IMR-90 (cell line): ENCODE measurements at regions not wholly inside any gene's neighbourhood (a gene's known extent, or its start where the extent isn't known, plus 50 kb on each side); places are given as distances from the start of the nearest gene placed in this dataset.

Source experiments
- ATAC-seq: fragments of 200-7000 bp; cut with Tn5 transposase; 2 replicates; pipeline ENCODE4 v1.9.1; 2020; ENCODE audit warnings: low read depth, mild to moderate bottlenecking, moderate library complexity
- BruUV-seq: library from RNA; stranded (reverse); fragments of 400-500 nt; replicated peaks from 2 replicates; lab custom pipeline; 2021; lab: Mats Ljungman, UMichigan
- CTCF ChIA-PET: fragments of 300-600 bp; formaldehyde crosslinking; extraction: SDS; loops from one replicate; lab custom pipeline; 2021; ENCODE audit warnings: antibody characterized with exemption; lab: Yijun Ruan, JAX
- POLR2A ChIA-PET: fragments of 300-600 bp; sonication (Branson Sonifier 250); formaldehyde crosslinking; loops from one replicate; lab custom pipeline; 2022; ENCODE audit warnings: antibody characterized with exemption; ENCODE audit not compliant: unreplicated experiment; lab: Charles Lee
- DNase-seq: peaks from one replicate; pipeline ENCODE4 v3.0.0; 2013
- H2AFZ ChIP-seq: replicated peaks from 2 replicates; pipeline ENCODE3; 2013; ENCODE audit warnings: low read length, mild to moderate bottlenecking; ENCODE audit not compliant: poor library complexity
- H2AK5ac ChIP-seq: 2 replicates; pipeline ENCODE4 v1.6.1; 2013; ENCODE audit warnings: low read depth, low read length, inconsistent platforms
- H2AK9ac ChIP-seq: replicated peaks from 2 replicates; pipeline ENCODE3; 2013; ENCODE audit warnings: mild to moderate bottlenecking, low read depth, low read length, moderate library complexity; ENCODE audit not compliant: poor library complexity
- H2BK120ac ChIP-seq: 2 replicates; pipeline ENCODE4 v1.6.1; 2013; ENCODE audit warnings: low read depth, low read length, inconsistent platforms
- H2BK15ac ChIP-seq: 3 replicates; pipeline ENCODE4 v1.6.1; 2013; ENCODE audit warnings: low read depth, low read length, inconsistent platforms
- H2BK20ac ChIP-seq: 2 replicates; pipeline ENCODE4 v1.6.1; 2013; ENCODE audit warnings: low read depth, mild to moderate bottlenecking, inconsistent platforms, low read length, moderate library complexity
- H2BK5ac ChIP-seq: 2 replicates; pipeline ENCODE4 v1.6.1; 2013; ENCODE audit warnings: mild to moderate bottlenecking, low read depth, low read length, inconsistent platforms; ENCODE audit not compliant: poor library complexity, severe bottlenecking
- H3K14ac ChIP-seq: replicated peaks from 2 replicates; pipeline ENCODE4 v1.6.1; 2013; ENCODE audit warnings: low read depth, low read length, inconsistent platforms
- H3K18ac ChIP-seq: 2 replicates; pipeline ENCODE4 v1.6.1; 2013; ENCODE audit warnings: low read depth, low read length, control low read depth
- H3K23ac ChIP-seq: 2 replicates; pipeline ENCODE4 v1.6.1; 2013; ENCODE audit warnings: low read depth, low read length, inconsistent platforms
- H3K27ac ChIP-seq: 2 replicates; pipeline ENCODE4 v1.5.1; 2013; ENCODE audit warnings: mild to moderate bottlenecking, control low read depth, low read length; ENCODE audit not compliant: insufficient read depth
- H3K27me3 ChIP-seq: 2 replicates; pipeline ENCODE4 v1.6.1; 2013; ENCODE audit warnings: low read length; ENCODE audit not compliant: control insufficient read depth, insufficient read depth
- H3K36me3 ChIP-seq: 2 replicates; pipeline ENCODE4 v1.6.1; 2013; ENCODE audit warnings: low read length, mixed read lengths; ENCODE audit not compliant: control insufficient read depth, insufficient read depth
- H3K4ac ChIP-seq: 2 replicates; pipeline ENCODE4 v1.6.1; 2013; ENCODE audit warnings: low read depth, low read length, inconsistent platforms
- H3K4me1 ChIP-seq: 2 replicates; pipeline ENCODE4 v1.6.1; 2013; ENCODE audit warnings: low read length, mixed read lengths; ENCODE audit not compliant: control insufficient read depth, insufficient read depth
- H3K4me2 ChIP-seq: 2 replicates; pipeline ENCODE4 v1.6.1; 2013; ENCODE audit warnings: low read depth, mild to moderate bottlenecking, control low read depth, low read length, moderate library complexity
- H3K4me3 ChIP-seq: 2 replicates; pipeline ENCODE4 v1.5.1; 2013; ENCODE audit warnings: low read depth, mild to moderate bottlenecking, control low read depth, low read length, moderate library complexity; ENCODE audit not compliant: insufficient read depth
- H3K56ac ChIP-seq: 2 replicates; pipeline ENCODE4 v1.6.1; 2013; ENCODE audit warnings: low read length, inconsistent platforms; ENCODE audit not compliant: insufficient read depth; ENCODE audit errors: extremely low read depth
- H3K79me1 ChIP-seq, 2 experiments: 2 replicates each; pipeline ENCODE4 v1.6.1; 2013; ENCODE audit warnings: low read length in 2 of 2, inconsistent platforms in 1 of 2, low read depth in 1 of 2
- H3K9ac ChIP-seq: 2 replicates; pipeline ENCODE4 v1.6.1; 2013; ENCODE audit warnings: low read depth, low read length, control low read depth
- H3K9me1 ChIP-seq: 2 replicates; pipeline ENCODE4 v1.6.1; 2013; ENCODE audit warnings: low read length, inconsistent platforms; ENCODE audit not compliant: insufficient read depth
- H3K9me3 ChIP-seq: 2 replicates; pipeline ENCODE4 v1.6.1; 2013; ENCODE audit warnings: low read length; ENCODE audit not compliant: control insufficient read depth, insufficient read depth
- H4K20me1 ChIP-seq: 2 replicates; pipeline ENCODE4 v1.6.1; 2013; ENCODE audit warnings: low read length, inconsistent platforms; ENCODE audit not compliant: insufficient read depth
- H4K5ac ChIP-seq: 2 replicates; pipeline ENCODE4 v1.6.1; 2013; ENCODE audit warnings: mild to moderate bottlenecking, low read depth, low read length, control low read depth
- H4K8ac ChIP-seq, 2 experiments: 2 replicates each; pipeline ENCODE4 v1.6.1; 2013; ENCODE audit warnings: low read depth in 2 of 2, low read length in 2 of 2, control low read depth in 1 of 2, inconsistent platforms in 1 of 2
- H4K91ac ChIP-seq: 2 replicates; pipeline ENCODE4 v1.6.1; 2013; ENCODE audit warnings: low read depth, low read length, inconsistent platforms; ENCODE audit not compliant: insufficient read depth
- CTCF ChIP-seq: conservative IDR thresholded peaks from 2 replicates; pipeline ENCODE4 v1.5.1; 2012; ENCODE audit warnings: mild to moderate bottlenecking, low read depth, low read length, improper control_type of control experiment
- USF2 ChIP-seq: fragments of 150-350 bp; IDR thresholded peaks from 2 replicates; pipeline ENCODE4 v1.6.1; 2017; ENCODE audit warnings: mild to moderate bottlenecking, antibody characterized with exemption, low read length, low read depth
- WGBS, 2 experiments: methylation state at CpG; one replicate each; pipeline versions ENCODE4 v1.1.5 to v1.1.7; 2013; ENCODE audit warnings: missing lambda C conversion rate in 2 of 2; ENCODE audit not compliant: insufficient read length in 1 of 2; ENCODE audit errors: extremely low coverage in 2 of 2; 5-methylcytosine and 5-hydroxymethylcytosine counted together
- dilution Hi-C: fragments of 300-500 bp; cut with HindIII; formaldehyde crosslinking; loops from one replicate; pipeline ENCODE4 v1.14.3; 2018; ENCODE audit warnings: low sequenced_read_pairs; ENCODE audit not compliant: unreplicated experiment
- in situ Hi-C: fragments of 300-500 bp; cut with MboI; formaldehyde crosslinking; loops from 3 replicates; pipeline ENCODE4 v1.14.3; 2019; ENCODE audit warnings: low sequenced_read_pairs, inconsistent platforms, mixed read lengths
- intact Hi-C: fragments of 100-400 bp; cut with micrococcal nuclease; formaldehyde crosslinking; loops from 2 replicates; pipeline ENCODE4 v1.10.0; 2022

GRCh38 chr18:30298769-30299168, 743.8 kb downstream of the DSC3 start:
- Histone ChIP-seq H3K23ac (no peak overlapping the region), H3K56ac (no peak overlapping the region), H3K14ac (no peak overlapping the region), H3K18ac (no peak overlapping the region), H3K4ac (no peak overlapping the region), H3K9ac (no peak overlapping the region), H3K9me3 (no peaks in the 10 kb centered on the region), H2AFZ (no peak overlapping the region), H3K79me1 (no peaks in the 10 kb centered on the region), H2AK5ac (no peak overlapping the region), H3K4me2 (no peak overlapping the region), H2AK9ac (no peak overlapping the region), H2BK120ac (no peak overlapping the region), H2BK20ac (no peak overlapping the region), H3K27ac (no peak overlapping the region), H3K4me1 (no peaks in the 10 kb centered on the region), H3K4me3 (no peak overlapping the region), H4K8ac (no peak overlapping the region), H4K5ac (no peak overlapping the region), H2BK15ac (no peak overlapping the region), H3K9me1 (no peaks in the 10 kb centered on the region), H3K36me3 (no peaks in the 10 kb centered on the region), H4K20me1 (no peaks in the 10 kb centered on the region), H4K91ac (no peak overlapping the region), H2BK5ac (no peak overlapping the region), H3K27me3 (no peaks in the 10 kb centered on the region)
- TF ChIP-seq USF2 (no peak), CTCF (no peak)
- in situ Hi-C loops (no loop called here), dilution Hi-C loops (no loop called here), intact Hi-C loops (no loop called here)
- whole genome bisulfite sequencing, 2 experiments: no CpG with 5 or more reads among the region's 2 CpGs
- BruUV-seq: no TSS peak
- ChIA-PET CTCF (no interaction called here), POLR2A (no interaction called here)
- no peak for ATAC-seq
- DNase-seq: no peak
